ENCODE measurements at regions not wholly inside any gene's neighbourhood (a gene's known extent, or its start where the extent isn't known, plus 50 kb on each side); places are given as distances from the start of the nearest gene placed in this dataset.

DNA sequence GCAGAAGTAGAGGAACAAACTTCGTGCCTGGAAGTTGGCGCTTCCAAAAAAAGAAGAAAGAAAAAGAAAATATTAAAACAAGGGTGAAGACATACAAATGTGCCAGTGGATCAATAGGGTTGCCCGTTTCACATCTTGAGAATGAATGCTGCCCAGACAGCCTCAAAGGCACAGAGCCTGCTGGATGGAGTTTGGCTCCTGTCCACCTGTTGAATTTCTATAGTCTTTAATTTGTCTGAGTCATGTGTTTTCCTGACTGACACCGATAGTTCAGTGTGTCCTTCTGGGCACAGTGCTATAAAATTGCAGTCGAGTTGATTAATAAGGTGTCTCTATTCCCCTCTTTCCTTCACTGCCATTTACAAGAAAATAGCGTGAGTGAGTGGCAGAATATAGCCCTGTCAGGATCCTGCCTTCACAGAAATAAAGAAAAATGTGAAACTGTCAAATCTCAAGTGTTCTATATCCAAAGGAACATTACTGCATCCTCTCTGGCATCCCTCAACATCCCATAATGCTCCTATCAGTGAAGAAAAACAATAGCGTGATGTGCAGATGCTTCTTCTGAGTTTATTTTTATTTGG lies 471.3 kb upstream of the AUTS2 start:
- TF ChIP-seq, protein P1, sequence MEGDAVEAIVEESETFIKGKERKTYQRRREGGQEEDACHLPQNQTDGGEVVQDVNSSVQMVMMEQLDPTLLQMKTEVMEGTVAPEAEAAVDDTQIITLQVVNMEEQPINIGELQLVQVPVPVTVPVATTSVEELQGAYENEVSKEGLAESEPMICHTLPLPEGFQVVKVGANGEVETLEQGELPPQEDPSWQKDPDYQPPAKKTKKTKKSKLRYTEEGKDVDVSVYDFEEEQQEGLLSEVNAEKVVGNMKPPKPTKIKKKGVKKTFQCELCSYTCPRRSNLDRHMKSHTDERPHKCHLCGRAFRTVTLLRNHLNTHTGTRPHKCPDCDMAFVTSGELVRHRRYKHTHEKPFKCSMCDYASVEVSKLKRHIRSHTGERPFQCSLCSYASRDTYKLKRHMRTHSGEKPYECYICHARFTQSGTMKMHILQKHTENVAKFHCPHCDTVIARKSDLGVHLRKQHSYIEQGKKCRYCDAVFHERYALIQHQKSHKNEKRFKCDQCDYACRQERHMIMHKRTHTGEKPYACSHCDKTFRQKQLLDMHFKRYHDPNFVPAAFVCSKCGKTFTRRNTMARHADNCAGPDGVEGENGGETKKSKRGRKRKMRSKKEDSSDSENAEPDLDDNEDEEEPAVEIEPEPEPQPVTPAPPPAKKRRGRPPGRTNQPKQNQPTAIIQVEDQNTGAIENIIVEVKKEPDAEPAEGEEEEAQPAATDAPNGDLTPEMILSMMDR (IDR thresholded peaks at IDR 0.05; ENCODE audit: low read depth, low read length) = no peak
- TF ChIP-seq EZH2phosphoT487 (IDR thresholded peaks at IDR 0.05; ENCODE audit: low read depth) = no peak

Data from OCI-LY3 (cell line).